ENCODE measurements at regions not wholly inside any gene's neighbourhood (a gene's known extent, or its start where the extent isn't known, plus 50 kb on each side); places are given as distances from the start of the nearest gene placed in this dataset.

GRCh38 chr5:123951582-123951977 is 439.6 kb downstream of the CSNK1G3 start:
- DNase-seq (ENCODE audit: insufficient read length, low spot score, missing footprints), result peak; percentile 93
- Histone ChIP-seq H2AFZ (ENCODE audit: low read length) (no peak overlapping the region), H3K36me3 (ENCODE audit: insufficient read depth, low read length) (no peaks in the 10 kb centered on the region), H3K79me2 (ENCODE audit: insufficient read depth, low read length) (no peaks in the 10 kb centered on the region), H3K4me1 (ENCODE audit: insufficient read depth, low read length) (peaks cover 23% of the 10 kb centered on the region), H3K9me3 (ENCODE audit: low read depth, low read length) (no peaks in the 10 kb centered on the region), H3K4me3 (ENCODE audit: insufficient read depth, low read length) (no peak overlapping the region), H3K4me2 (ENCODE audit: insufficient read depth, low read length) (peak overlapping the region; percentile 69), H3K27ac (ENCODE audit: low read depth, low read length) (peak overlapping the region; percentile 52), H3K27me3 (ENCODE audit: insufficient read depth, low read length) (no peaks in the 10 kb centered on the region), H4K20me1 (ENCODE audit: insufficient read depth, low read length) (no peaks in the 10 kb centered on the region)
- no peak for TF ChIP-seq CTCF (IDR thresholded peaks at IDR 0.05; ENCODE audit: extremely low read depth, low read depth, low read length)

GRCh38 chr5:123950701-123951581 is 439.0 kb downstream of the CSNK1G3 start:
- H3K27ac ChIP-seq (ENCODE audit: low read depth, low read length), result peak overlapping the region; percentile 52
- no peak for TF ChIP-seq CTCF (IDR thresholded peaks at IDR 0.05; ENCODE audit: extremely low read depth, low read depth, low read length)
- H3K4me3 ChIP-seq (ENCODE audit: insufficient read depth, low read length), result no peak overlapping the region
- peak overlapping the region; percentile 69 for H3K4me2 ChIP-seq (ENCODE audit: insufficient read depth, low read length)
- DNase-seq (ENCODE audit: insufficient read length, low spot score, missing footprints), result peak; percentile 58
- H3K4me1 ChIP-seq (ENCODE audit: insufficient read depth, low read length), result peaks cover 23% of the 10 kb centered on the region
- no peak overlapping the region for H2AFZ ChIP-seq (ENCODE audit: low read length)
- H3K36me3 ChIP-seq (ENCODE audit: insufficient read depth, low read length), result no peaks in the 10 kb centered on the region
- H3K27me3 ChIP-seq (ENCODE audit: insufficient read depth, low read length), result no peaks in the 10 kb centered on the region
- no peaks in the 10 kb centered on the region for H3K79me2 ChIP-seq (ENCODE audit: insufficient read depth, low read length)
- H3K9me3 ChIP-seq (ENCODE audit: low read depth, low read length), result no peaks in the 10 kb centered on the region
- H4K20me1 ChIP-seq (ENCODE audit: insufficient read depth, low read length), result no peaks in the 10 kb centered on the region

GRCh38 chr5:123949807-123950340 is 437.9 kb downstream of the CSNK1G3 start:
- H3K4me3 ChIP-seq (ENCODE audit: insufficient read depth, low read length), result no peak overlapping the region
- no peaks in the 10 kb centered on the region for H3K9me3 ChIP-seq (ENCODE audit: low read depth, low read length)
- H2AFZ ChIP-seq (ENCODE audit: low read length), result no peak overlapping the region
- H3K4me1 ChIP-seq (ENCODE audit: insufficient read depth, low read length), result peaks cover 23% of the 10 kb centered on the region
- H3K79me2 ChIP-seq (ENCODE audit: insufficient read depth, low read length), result no peaks in the 10 kb centered on the region
- H3K36me3 ChIP-seq (ENCODE audit: insufficient read depth, low read length), result no peaks in the 10 kb centered on the region
- no peak overlapping the region for H3K27ac ChIP-seq (ENCODE audit: low read depth, low read length)
- no peak overlapping the region for H3K4me2 ChIP-seq (ENCODE audit: insufficient read depth, low read length)
- H3K27me3 ChIP-seq (ENCODE audit: insufficient read depth, low read length), result no peaks in the 10 kb centered on the region
- DNase-seq (ENCODE audit: insufficient read length, low spot score, missing footprints), result peak; percentile 13
- TF ChIP-seq CTCF (IDR thresholded peaks at IDR 0.05; ENCODE audit: extremely low read depth, low read depth, low read length), result no peak
- no peaks in the 10 kb centered on the region for H4K20me1 ChIP-seq (ENCODE audit: insufficient read depth, low read length)

GRCh38 chr5:123949043-123949804 is 437.2 kb downstream of the CSNK1G3 start:
- no peaks in the 10 kb centered on the region for H3K79me2 ChIP-seq (ENCODE audit: insufficient read depth, low read length)
- no peak overlapping the region for H2AFZ ChIP-seq (ENCODE audit: low read length)
- peaks cover 23% of the 10 kb centered on the region for H3K4me1 ChIP-seq (ENCODE audit: insufficient read depth, low read length)
- H3K36me3 ChIP-seq (ENCODE audit: insufficient read depth, low read length), result no peaks in the 10 kb centered on the region
- no peak overlapping the region for H3K27ac ChIP-seq (ENCODE audit: low read depth, low read length)
- DNase-seq (ENCODE audit: insufficient read length, low spot score, missing footprints), result no peak
- TF ChIP-seq CTCF (IDR thresholded peaks at IDR 0.05; ENCODE audit: extremely low read depth, low read depth, low read length), result no peak
- H3K27me3 ChIP-seq (ENCODE audit: insufficient read depth, low read length), result no peaks in the 10 kb centered on the region
- no peak overlapping the region for H3K4me3 ChIP-seq (ENCODE audit: insufficient read depth, low read length)
- no peaks in the 10 kb centered on the region for H4K20me1 ChIP-seq (ENCODE audit: insufficient read depth, low read length)
- H3K4me2 ChIP-seq (ENCODE audit: insufficient read depth, low read length), result no peak overlapping the region
- no peaks in the 10 kb centered on the region for H3K9me3 ChIP-seq (ENCODE audit: low read depth, low read length)
